ENCODE measurements at regions not wholly inside any gene's neighbourhood (a gene's known extent, or its start where the extent isn't known, plus 50 kb on each side); places are given as distances from the start of the nearest gene placed in this dataset.

DNA sequence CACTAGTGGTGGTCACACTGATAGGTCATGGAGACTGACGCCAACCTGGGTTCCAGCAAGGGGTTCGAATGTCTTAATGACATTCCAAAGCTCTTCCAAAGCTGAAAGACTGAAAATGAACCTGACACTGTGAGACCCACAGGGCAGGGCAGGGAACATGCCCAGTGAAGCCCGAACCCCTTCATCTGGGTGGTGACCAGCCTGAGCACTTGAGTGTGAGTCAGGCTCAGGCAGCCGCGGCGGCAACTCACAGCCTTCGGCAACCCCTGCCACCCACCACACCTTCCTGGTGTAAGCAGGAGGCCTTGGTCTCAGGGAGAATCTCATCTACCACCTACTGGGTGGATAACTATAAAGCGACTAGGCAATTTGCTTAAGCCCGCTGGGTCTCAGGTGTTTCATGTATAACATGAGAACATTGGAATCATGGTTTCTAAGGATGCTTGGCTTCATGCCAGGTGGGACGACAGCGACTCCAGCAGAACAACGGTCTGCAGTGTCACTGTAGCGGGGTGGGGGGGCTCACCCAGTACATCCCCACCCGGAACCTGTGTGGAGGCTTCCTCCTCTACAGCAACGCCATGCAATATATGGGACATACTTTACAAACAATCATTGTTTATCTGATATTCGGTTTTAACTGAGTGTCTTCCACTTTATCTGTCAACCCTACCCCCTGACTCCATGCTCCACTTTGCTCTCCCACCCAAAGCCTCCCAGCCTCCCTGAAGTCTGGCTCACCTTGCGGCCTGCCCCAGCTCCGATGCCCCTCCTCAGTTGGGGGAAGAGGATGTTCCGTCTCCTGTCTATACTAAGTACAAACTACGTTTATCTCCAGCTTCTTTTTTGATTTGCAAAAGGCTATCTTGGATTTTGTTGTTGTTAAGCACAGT lies 125.0 kb upstream of the MEF2A start:
- TF ChIP-seq, protein P1, sequence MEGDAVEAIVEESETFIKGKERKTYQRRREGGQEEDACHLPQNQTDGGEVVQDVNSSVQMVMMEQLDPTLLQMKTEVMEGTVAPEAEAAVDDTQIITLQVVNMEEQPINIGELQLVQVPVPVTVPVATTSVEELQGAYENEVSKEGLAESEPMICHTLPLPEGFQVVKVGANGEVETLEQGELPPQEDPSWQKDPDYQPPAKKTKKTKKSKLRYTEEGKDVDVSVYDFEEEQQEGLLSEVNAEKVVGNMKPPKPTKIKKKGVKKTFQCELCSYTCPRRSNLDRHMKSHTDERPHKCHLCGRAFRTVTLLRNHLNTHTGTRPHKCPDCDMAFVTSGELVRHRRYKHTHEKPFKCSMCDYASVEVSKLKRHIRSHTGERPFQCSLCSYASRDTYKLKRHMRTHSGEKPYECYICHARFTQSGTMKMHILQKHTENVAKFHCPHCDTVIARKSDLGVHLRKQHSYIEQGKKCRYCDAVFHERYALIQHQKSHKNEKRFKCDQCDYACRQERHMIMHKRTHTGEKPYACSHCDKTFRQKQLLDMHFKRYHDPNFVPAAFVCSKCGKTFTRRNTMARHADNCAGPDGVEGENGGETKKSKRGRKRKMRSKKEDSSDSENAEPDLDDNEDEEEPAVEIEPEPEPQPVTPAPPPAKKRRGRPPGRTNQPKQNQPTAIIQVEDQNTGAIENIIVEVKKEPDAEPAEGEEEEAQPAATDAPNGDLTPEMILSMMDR (IDR thresholded peaks at IDR 0.05; ENCODE audit: low read depth, low read length) = no peak
- no peak for TF ChIP-seq EZH2phosphoT487 (IDR thresholded peaks at IDR 0.05; ENCODE audit: low read depth)
